K562 (cell line): ENCODE measurements at regions not wholly inside any gene's neighbourhood (a gene's known extent, or its start where the extent isn't known, plus 50 kb on each side); places are given as distances from the start of the nearest gene placed in this dataset.

Source experiments
- ATAC-seq: fragments of 200-7000 bp; cut with Tn5 transposase; 3 replicates; pipeline ENCODE4 v1.9.1; 2020; ENCODE audit warnings: moderate library complexity
- BruUV-seq: library from RNA; stranded (reverse); fragments of 400-500 nt; replicated peaks from 2 replicates; lab custom pipeline; 2021; lab: Mats Ljungman, UMichigan
- CTCF ChIA-PET: fragments of 300-600 bp; formaldehyde crosslinking; extraction: SDS; loops from one replicate; lab custom pipeline; 2021; ENCODE audit warnings: low intra/inter-chr PET ratio; lab: Yijun Ruan, JAX
- POLR2A ChIA-PET: fragments of 300-600, 350-650 bp; sonication (Branson Sonifier 250); formaldehyde crosslinking; extraction: SDS; loops from one replicate; lab custom pipeline; 2021; ENCODE audit warnings: antibody characterized with exemption, inconsistent platforms; lab: Yijun Ruan, JAX
- DNase-seq, 4 experiments: peaks; one replicate each; pipeline versions ENCODE4 v3.0.0 to v3.0.0-alpha.2; 2011 to 2018; ENCODE audit warnings: low spot score in 3 of 4, mixed read lengths in 3 of 4; ENCODE audit errors: extremely low read depth in 1 of 4
- FAIRE-seq: peaks from 2 replicates; lab custom pipeline; 2011; peaks lifted over from hg19 to GRCh38; lab: Jason Lieb, UNC
- H2AFZ ChIP-seq: 2 replicates; pipeline ENCODE4 v1.6.0; 2011; ENCODE audit warnings: low read depth, low read length, control low read depth, inconsistent platforms
- H3K27ac ChIP-seq: fragments of 200-600 bp; 3 replicates; pipeline ENCODE4 v1.8.0; 2011; ENCODE audit warnings: low read depth, mild to moderate bottlenecking, control low read depth, inconsistent platforms, low read length, moderate library complexity, mixed read lengths; ENCODE audit errors: extremely low read depth
- H3K27me3 ChIP-seq, 2 experiments: fragments of 300-600 bp in 1 of 2; 2 replicates in 1 of 2; 3 replicates in 1 of 2; pipeline versions ENCODE4 v1.6.0 to v1.8.0; 2011; ENCODE audit warnings: inconsistent platforms in 2 of 2, low read length in 2 of 2, mild to moderate bottlenecking in 1 of 2, mixed read lengths in 1 of 2, moderate library complexity in 1 of 2; ENCODE audit not compliant: control insufficient read depth in 2 of 2, insufficient read depth in 2 of 2
- H3K36me3 ChIP-seq: fragments of 300-600 bp; 3 replicates; pipeline ENCODE4 v1.8.0; 2011; ENCODE audit warnings: mild to moderate bottlenecking, low read length, inconsistent platforms; ENCODE audit not compliant: control insufficient read depth, insufficient read depth
- H3K4me1 ChIP-seq, 2 experiments: fragments of 200-600 bp in 1 of 2; replicated peaks in 1 of 2; 2 replicates in 1 of 2; 3 replicates in 1 of 2; pipeline versions ENCODE4 v1.5.1 to v1.8.0; 2011; ENCODE audit warnings: inconsistent platforms in 2 of 2, low read length in 2 of 2, mild to moderate bottlenecking in 1 of 2, mixed read lengths in 1 of 2, moderate library complexity in 1 of 2; ENCODE audit not compliant: control insufficient read depth in 2 of 2, insufficient read depth in 2 of 2
- H3K4me2 ChIP-seq: 2 replicates; pipeline ENCODE4 v1.6.1; 2011; ENCODE audit warnings: low read length, control low read depth, inconsistent platforms, mixed read lengths; ENCODE audit not compliant: insufficient read depth
- H3K4me3 ChIP-seq: fragments of 200-600 bp; sonication (generic), shearing (Covaris generic); 2 replicates; pipeline ENCODE4 v1.5.1; 2016; ENCODE audit warnings: control low read depth, inconsistent platforms
- H3K79me2 ChIP-seq: fragments of 200-600 bp; 3 replicates; pipeline ENCODE4 v1.8.0; 2011; ENCODE audit warnings: low read length, inconsistent platforms; ENCODE audit not compliant: control insufficient read depth, insufficient read depth
- H3K9ac ChIP-seq, 2 experiments: 2 replicates each; pipeline versions ENCODE4 v1.6.0 to v1.6.1; 2011; ENCODE audit warnings: low read depth in 2 of 2, low read length in 2 of 2, control low read depth in 1 of 2, inconsistent platforms in 1 of 2, mild to moderate bottlenecking in 1 of 2, mixed read lengths in 1 of 2; ENCODE audit not compliant: insufficient read depth in 1 of 2
- H3K9me1 ChIP-seq: one replicate; pipeline ENCODE4 v1.6.0; 2011; ENCODE audit warnings: inconsistent platforms, mild to moderate bottlenecking, low read length, moderate library complexity; ENCODE audit not compliant: control insufficient read depth, insufficient read depth
- H3K9me3 ChIP-seq: replicated peaks from 2 replicates; pipeline ENCODE4 v1.5.1; 2011; ENCODE audit warnings: low read depth, low read length, inconsistent platforms; ENCODE audit not compliant: control insufficient read depth, insufficient read depth
- H4K20me1 ChIP-seq: replicated peaks from 2 replicates; pipeline ENCODE4 v1.6.1; 2011; ENCODE audit warnings: low read length, inconsistent platforms, mixed read lengths; ENCODE audit not compliant: control insufficient read depth, insufficient read depth
- CCNT2 ChIP-seq: IDR thresholded peaks from 2 replicates; pipeline ENCODE4 v1.6.1; 2011; ENCODE audit warnings: borderline replicate concordance, low read depth, mild to moderate bottlenecking, moderate library complexity, mixed read lengths, low read length; ENCODE audit not compliant: insufficient read length; ENCODE audit errors: extremely low read depth
- CREM ChIP-seq: IDR thresholded peaks from 2 replicates; pipeline ENCODE4 v1.6.1; 2014; ENCODE audit warnings: antibody characterized with exemption, low read depth
- ESRRB ChIP-seq: fragments of 250-450 bp; sonication (Bioruptor Pico); IDR thresholded peaks from 2 replicates; pipeline ENCODE4 v1.5.0; 2020; ENCODE audit warnings: mild to moderate bottlenecking, moderate library complexity, borderline replicate concordance
- JUNB ChIP-seq: fragments of 450-650 bp; formaldehyde crosslinking; conservative IDR thresholded peaks from 2 replicates; pipeline ENCODE4 v1.4.0; 2020; ENCODE audit warnings: mild to moderate bottlenecking
- LARP7 ChIP-seq: fragments of 450-650 bp; IDR thresholded peaks from 2 replicates; pipeline ENCODE4 v1.6.1; 2016
- NCOA6 ChIP-seq: fragments of 450-650 bp; IDR thresholded peaks from 2 replicates; pipeline ENCODE4 v1.6.1; 2017; ENCODE audit warnings: mild to moderate bottlenecking
- PCBP1 ChIP-seq: fragments of 200-400 bp; formaldehyde crosslinking; IDR thresholded peaks from 2 replicates; pipeline ENCODE4 v1.6.1; 2018; ENCODE audit warnings: mild to moderate bottlenecking, low read depth, low read length; ENCODE audit not compliant: poor library complexity, severe bottlenecking
- PHB ChIP-seq: fragments of 250-450 bp; sonication (Bioruptor Pico); IDR thresholded peaks from 2 replicates; pipeline ENCODE4 v1.5.0; 2021
- TRIM24 ChIP-seq, 2 experiments: fragments of 450-650 bp; IDR thresholded peaks; 2 replicates each; pipeline ENCODE4 v1.6.1; 2016
- ZNF174 ChIP-seq: fragments of 250-450 bp; sonication (Bioruptor Pico); IDR thresholded peaks from 2 replicates; pipeline ENCODE4 v1.4.0; 2020; ENCODE audit warnings: mild to moderate bottlenecking
- ZNF551 ChIP-seq: fragments of 250-450 bp; sonication (Bioruptor Pico); IDR thresholded peaks from 2 replicates; pipeline ENCODE4 v1.5.0; 2021; ENCODE audit warnings: mild to moderate bottlenecking, moderate library complexity
- WGBS: fragments of 100-300 bp; shearing (Covaris generic); methylation state at CpG from one replicate; pipeline ENCODE4 v1.1.6; 2016; ENCODE audit warnings: low coverage, mixed read lengths; ENCODE audit not compliant: insufficient coverage; ENCODE audit errors: missing lambda C conversion rate; 5-methylcytosine and 5-hydroxymethylcytosine counted together
- in situ Hi-C: fragments of 300-500 bp; cut with MboI; formaldehyde crosslinking; loops from 4 replicates; pipeline ENCODE4 v1.15.0; 2018; ENCODE audit warnings: inconsistent platforms, mixed read lengths
- intact Hi-C: fragments of 100-400 bp; cut with micrococcal nuclease; formaldehyde crosslinking; loops from 2 replicates; pipeline ENCODE4 v1.14.2; 2022
- TF ChIP-seq, protein P1 (sequence below): IDR thresholded peaks from 3 replicates; pipeline ENCODE4 v1.6.1; 2011; ENCODE audit warnings: borderline replicate concordance, mild to moderate bottlenecking; ENCODE audit not compliant: insufficient read length, insufficient read depth

DNA sequence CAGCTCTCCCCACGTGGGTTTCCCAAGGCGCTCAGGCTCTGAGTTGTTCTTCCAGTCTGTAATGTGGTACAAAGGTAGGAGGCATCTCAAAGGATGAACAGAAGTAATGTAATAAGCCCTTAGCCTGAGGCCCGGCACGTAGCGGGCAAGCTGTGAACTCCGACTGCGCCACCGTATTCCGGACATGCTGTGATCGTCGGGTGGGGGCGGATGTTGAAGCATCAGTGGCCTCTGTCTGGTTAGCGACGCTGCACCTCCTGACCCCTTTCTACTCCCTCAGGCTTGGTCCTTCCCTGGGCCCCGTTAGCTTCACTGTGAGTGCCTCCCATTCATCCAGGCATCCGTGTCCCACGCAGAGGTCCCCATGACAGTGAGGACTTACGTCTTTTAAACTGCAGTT, 151.7 kb downstream of the ERMARD start:
- 4% methylated on average over 18 of the region's 18 CpGs for WGBS
- CTCF ChIA-PET, result no interaction called here

More for the DNA sequence above, 151.7 kb downstream of the ERMARD start:
- Histone ChIP-seq H3K9me1 (peaks cover 2% of the 10 kb centered on the region), H2AFZ (no peak overlapping the region), H3K4me3 (no peak overlapping the region), H3K9me3 (no peaks in the 10 kb centered on the region), H3K36me3 (no peaks in the 10 kb centered on the region), H4K20me1 (peaks cover 8% of the 10 kb centered on the region), H3K27me3 (peaks cover 15 to 52% of the 10 kb centered on the region in 2 experiments; a peak in 4 of 5 replicates), H3K4me2 (no peak overlapping the region), H3K9ac (no peak overlapping the region), H3K27ac (no peak overlapping the region), H3K79me2 (no peaks in the 10 kb centered on the region), H3K4me1 (peaks cover 0 to 11% of the 10 kb centered on the region in 2 experiments; a peak in 3 of 5 replicates)
- DNase-seq (no peak), FAIRE-seq (no peak), ATAC-seq (no peak)
- no TSS peak for BruUV-seq
- POLR2A ChIA-PET, result interaction anchor here (0.9 kb wide), 1 partner anchor 17 kb away, joined by 3 read pairs; no protein-coding TSS in a partner anchor
- no peak for TF ChIP-seq TRIM24 (IDR thresholded peaks at IDR 0.05)
- TF ChIP-seq PCBP1, result no peak
- TF ChIP-seq PHB (CRISPR knock-in tag), result no peak
- TF ChIP-seq LARP7, result no peak
- no peak for TF ChIP-seq ZNF174 (CRISPR knock-in tag)
- TF ChIP-seq, protein P1, sequence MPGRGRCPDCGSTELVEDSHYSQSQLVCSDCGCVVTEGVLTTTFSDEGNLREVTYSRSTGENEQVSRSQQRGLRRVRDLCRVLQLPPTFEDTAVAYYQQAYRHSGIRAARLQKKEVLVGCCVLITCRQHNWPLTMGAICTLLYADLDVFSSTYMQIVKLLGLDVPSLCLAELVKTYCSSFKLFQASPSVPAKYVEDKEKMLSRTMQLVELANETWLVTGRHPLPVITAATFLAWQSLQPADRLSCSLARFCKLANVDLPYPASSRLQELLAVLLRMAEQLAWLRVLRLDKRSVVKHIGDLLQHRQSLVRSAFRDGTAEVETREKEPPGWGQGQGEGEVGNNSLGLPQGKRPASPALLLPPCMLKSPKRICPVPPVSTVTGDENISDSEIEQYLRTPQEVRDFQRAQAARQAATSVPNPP, result no peak
- no peak for TF ChIP-seq NCOA6
- TF ChIP-seq CREM, result no peak
- no peak for TF ChIP-seq JUNB
- TF ChIP-seq ZNF551 (CRISPR knock-in tag), result no peak
- TF ChIP-seq ESRRB, result no peak
- TF ChIP-seq CCNT2, result no peak
- in situ Hi-C loops (no loop called here), intact Hi-C loops (no loop called here)
